Activated naive CD4-positive, alpha-beta T cell treated with anti-CD3 and anti-CD28 coated beads, Interleukin-2, amount 50 U/mL, for 16 hours (primary cell): ENCODE measurements at regions not wholly inside any gene's neighbourhood (a gene's known extent, or its start where the extent isn't known, plus 50 kb on each side); places are given as distances from the start of the nearest gene placed in this dataset.

ENCODE experiments used
- DNase-seq: peaks from one replicate; pipeline ENCODE4 v3.0.0-alpha.2; 2020

- DNase-seq: no peak
Observed at GRCh38 chr3:70899816-70900215, 587.4 kb upstream of the MDFIC2 start.

GRCh38 chr3:70890020-70890394, 577.6 kb upstream of the MDFIC2 start:
- DNase-seq: no peak

DNA sequence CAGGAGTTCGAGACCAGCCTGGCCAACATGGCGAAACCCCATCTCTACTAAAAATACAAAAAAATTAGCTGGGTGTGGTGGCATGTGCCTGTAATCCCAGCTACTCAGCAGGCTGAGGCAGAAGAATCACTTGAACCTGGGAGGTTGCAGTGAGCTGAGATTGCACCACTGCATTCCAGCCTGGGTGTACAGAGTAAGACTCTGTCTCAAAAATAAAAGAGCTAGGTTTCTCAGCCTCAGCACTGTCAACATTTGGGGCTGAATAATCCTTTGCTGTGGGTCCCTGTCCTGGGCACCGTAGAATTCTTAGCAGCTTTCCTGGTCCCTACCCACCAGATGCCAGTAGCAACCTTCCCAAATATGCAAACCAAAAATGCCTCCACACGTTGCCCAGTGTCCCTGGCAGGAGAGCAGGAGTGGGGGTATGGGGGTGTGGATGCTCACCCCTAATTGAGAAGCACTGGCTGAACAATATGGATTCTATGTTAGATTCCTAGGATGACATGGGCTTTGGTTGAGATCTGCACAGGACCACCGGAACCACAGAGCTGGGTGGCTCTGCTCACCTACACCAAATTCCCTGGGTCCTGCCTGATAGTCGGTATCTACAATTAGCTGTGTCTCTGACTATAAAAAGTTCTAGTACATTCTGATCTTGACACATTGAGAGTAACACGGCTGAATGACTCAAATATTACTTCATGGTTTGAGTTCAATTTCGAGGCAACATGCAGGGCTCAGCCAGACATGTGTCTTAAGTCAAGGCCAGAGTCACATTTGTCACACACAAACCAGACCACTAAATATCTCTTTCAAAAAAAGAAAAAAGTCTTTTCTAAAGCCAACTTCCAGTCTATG, 577.0 kb upstream of the MDFIC2 start:
- no peak for DNase-seq

- DNase-seq: no peak
Observed at GRCh38 chr3:70885636-70886035, 573.2 kb upstream of the MDFIC2 start.

DNA sequence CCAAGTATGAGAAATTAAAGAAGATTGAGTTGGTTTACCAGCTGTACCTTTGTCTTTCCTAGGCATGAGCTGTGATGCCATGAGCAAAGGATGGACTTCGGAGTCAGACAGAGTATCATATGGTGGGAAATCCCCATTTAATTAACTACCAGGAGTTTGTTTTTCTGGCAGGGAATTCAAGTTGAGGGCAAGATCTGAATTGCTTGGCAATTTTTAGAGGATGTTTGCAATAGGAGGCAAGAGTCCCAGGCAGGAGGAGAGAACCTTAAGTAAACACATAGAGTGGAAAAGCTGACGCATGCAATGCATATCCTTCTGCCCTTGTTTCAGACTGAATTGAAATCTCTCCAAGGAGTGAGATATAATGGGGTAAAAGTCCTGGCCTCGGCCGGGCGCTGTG, 569.7 kb upstream of the MDFIC2 start:
- no peak for DNase-seq

- DNase-seq: no peak
Observed at GRCh38 chr3:70880421-70880820, 568.0 kb upstream of the MDFIC2 start.

GRCh38 chr3:70876154-70876553, 563.7 kb upstream of the MDFIC2 start:
- DNase-seq: no peak

GRCh38 chr3:70874196-70874595, 561.8 kb upstream of the MDFIC2 start:
- no peak for DNase-seq

- DNase-seq: no peak
Observed at GRCh38 chr3:70873686-70874085, 561.2 kb upstream of the MDFIC2 start.

DNA sequence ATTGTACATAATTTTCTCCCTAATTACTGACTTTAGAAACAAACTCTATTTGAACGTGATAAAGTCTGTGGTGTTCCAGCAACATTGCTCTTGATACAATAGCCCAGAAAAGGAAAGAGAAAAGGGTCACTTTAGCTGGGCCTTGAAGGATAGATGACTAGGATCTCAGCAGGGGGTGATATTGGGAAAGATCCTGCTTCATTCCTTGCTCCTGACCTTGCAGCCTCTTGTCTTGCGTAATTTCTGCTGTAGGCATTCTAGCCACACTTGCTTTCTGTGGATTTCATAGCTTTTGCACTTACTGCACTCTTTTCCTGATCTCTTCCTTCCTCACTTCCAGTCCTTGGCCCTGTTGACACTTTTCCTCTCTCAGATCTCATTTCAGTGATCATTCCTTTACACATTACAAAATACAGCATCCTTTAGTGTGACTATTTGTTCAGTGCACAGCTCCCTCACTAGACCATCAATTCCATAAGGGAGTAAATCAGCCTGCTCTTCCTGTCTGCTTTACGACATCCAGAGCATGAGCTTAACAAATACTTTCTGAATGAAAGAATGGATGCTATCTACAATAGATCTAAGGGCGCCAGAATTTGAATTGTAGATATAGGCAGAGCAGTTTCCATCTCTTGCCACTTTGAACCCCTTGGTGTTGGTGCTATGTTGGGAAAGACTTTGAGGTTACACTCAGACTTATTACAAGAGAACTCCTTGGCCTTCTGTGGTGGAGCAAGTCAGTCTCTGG, 559.6 kb upstream of the MDFIC2 start:
- no peak for DNase-seq

DNA sequence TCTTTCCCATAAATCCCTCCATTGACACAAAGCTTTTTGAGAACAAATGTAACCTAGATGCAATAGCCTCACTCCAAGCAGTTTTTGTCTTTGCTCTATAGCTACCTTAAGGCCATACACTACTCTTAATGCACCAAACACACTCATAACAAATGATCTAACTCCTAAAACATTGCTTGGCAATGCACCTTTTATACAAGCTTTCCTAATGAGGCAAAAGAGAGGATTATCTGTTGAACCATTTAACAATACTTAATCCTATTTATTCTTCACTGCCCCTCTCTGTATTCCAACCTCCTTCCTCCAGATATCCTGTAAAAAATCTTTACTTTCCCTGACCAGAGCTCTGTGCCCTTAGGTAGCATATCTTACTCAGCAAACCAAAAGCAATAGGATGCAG, 558.1 kb upstream of the MDFIC2 start:
- no peak for DNase-seq

- DNase-seq: no peak
Observed at GRCh38 chr3:70868561-70868960, 556.1 kb upstream of the MDFIC2 start.

- no peak for DNase-seq
Observed at GRCh38 chr3:70863049-70863448, 550.6 kb upstream of the MDFIC2 start.

DNA sequence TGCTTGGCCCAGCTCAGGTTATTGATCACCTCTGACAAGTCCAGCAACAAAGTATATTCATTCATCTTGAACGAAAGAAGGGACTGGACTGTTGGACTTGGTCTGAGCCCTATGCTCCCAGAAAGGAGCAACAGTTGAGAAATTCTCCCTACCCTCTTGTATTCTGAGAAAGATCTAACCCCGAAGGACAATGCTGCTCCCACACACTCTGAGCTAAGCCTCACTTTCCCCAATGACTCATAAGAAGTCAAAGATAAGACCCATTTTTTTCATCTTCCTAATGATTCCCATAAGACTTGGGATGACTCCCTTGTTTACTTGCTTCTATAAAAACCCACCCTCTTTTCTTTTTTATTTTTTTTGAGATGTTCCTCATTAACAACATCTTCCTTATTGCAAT, 549.4 kb upstream of the MDFIC2 start:
- DNase-seq: no peak

DNA sequence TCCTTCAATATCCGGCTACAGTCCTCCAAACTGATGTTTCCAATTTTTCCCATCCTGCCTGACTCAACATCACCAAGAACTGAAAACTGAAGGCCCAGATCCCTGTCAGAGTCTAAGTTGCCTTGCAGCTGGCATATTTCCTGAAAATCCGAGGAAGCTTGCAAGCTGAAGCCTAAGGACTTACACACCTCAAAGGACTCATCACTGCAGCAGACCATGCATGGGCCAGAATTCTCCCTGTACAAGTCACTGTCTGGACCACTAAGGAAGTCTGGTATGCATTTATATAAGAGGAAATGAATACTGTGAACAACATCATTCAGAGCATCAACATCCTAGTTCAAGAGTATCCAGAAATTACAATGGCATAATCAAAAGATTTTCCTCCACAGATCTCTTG, 548.8 kb upstream of the MDFIC2 start:
- DNase-seq: no peak

GRCh38 chr3:70857916-70858315, 545.5 kb upstream of the MDFIC2 start:
- no peak for DNase-seq

DNA sequence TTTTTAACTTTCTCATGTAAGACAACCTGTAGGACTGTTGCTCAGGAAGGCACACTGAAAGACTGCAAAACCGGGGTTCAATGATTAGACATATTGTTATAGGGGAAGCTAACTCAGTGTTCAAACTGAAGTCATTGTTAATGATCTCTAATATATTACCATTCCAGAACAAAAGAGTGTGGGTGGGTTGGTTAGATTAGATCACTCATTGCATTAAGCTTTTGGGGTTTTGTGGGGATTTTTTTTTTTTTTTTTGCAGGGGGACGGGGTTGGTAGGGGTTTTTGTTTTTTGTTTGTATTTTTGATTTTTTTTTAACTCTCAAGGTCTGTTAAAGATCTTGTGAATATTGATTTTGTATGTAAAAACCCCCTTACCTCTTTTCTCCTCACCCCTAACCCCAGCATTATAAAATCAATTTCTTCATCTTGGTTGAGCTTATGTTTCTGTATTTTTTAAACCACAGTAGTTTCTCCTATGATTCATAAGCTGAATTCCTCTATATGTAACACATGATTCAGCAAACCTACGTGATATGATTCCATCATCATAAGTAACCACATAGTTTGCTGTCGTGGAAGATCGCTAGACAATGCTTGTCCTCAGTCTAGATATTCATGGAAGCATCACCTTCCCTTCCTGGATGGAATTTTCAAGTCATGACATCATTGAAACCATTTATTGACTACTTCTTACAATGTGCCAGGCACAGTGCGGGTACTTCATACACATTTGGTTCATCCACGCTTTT, 544.1 kb upstream of the MDFIC2 start:
- DNase-seq: no peak

GRCh38 chr3:70855149-70855548, 542.7 kb upstream of the MDFIC2 start:
- DNase-seq: no peak

DNA sequence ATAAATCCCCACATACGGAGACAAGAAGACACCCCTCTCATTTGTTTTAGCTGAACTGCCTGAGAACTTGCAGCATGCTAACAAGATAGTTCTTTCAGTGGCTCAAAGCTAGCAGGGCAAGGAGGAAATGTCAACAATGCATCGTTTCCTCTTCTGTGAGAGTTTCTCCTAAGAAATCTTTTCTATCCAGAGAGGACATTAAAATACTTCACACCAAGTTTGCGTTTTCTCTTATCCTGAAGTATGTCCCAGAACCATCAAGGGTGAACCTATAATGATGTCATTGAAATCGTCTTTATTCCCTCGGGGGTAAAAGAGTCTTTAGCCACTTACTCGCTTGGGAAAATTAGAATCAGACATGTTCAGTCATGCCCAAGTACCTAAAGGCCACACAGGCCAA, 541.7 kb upstream of the MDFIC2 start:
- no peak for DNase-seq

DNA sequence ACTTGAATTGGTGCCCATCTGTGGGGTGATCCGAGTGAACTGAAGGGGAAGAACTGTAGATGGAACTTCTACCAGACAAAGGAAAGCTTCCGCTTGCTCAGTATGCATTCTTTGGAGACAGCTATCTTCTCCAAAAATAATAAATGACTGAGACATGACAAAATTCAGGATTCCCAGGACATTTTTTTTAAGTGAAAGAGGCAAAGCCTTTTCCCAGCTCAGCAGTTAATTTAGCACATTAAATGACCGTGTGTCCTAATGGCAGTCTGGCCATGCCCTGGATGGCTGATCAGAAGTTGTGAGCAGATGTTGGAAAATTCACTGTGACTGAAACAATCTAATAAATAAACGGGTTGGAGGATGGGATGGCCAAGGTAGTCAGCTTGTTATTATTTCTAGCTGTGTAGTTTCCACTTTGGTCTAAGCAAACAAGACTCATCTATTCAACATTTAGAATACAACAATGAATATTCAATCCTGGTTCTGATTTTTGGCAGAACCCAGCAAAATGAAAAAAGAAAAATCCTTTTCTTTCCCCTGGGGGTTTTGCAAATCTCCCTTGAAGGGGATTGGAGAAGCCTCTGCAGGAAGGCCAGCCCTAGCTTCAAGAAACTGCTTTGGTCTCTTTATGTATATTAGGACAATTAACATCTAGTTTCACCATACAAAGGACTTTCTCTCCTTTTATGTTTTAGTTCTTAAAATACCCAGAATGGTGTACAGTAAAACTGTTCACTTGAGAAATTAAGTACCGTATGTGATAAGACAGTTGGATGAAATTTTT, 540.9 kb upstream of the MDFIC2 start:
- no peak for DNase-seq

DNA sequence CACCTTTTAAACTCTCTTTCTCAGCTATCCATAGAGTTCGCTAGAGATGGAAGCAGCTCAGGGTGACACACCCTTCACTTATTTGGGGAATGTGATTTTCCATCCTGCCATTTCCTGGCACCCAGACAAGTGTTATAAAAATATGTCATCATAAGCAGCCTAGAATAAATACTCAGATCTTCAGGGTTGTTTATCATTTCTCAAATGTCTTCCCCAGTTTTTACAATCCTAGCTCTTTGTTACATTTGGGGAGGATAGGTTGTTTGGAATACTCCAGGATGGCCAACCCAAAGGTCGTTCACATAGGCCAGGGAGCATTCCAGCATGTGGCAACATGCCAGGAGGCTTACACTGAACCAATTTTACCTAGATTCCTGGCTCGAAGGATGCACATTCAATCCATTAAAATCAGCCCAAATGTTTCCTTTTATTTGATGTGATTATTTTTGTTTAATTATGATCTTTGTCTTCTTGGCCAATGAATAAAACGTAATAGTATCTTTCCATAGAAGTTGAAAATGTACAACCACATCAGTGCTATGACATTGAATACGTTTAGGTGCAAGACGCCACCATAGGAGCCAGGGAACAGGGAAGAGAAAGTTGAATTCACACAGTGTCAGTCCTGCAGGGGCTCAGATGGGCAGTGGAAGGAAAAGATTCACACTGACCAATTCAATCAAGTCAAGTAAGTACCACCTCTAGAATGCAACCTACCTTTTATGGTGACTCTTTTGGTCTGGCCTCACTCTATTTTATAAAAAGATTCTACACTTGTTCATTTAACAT, 537.7 kb upstream of the MDFIC2 start:
- no peak for DNase-seq
